NCI-H2196 treated with DMSO at 0.1 percent for 48 hours (cell line): ENCODE measurements at regions not wholly inside any gene's neighbourhood (a gene's known extent, or its start where the extent isn't known, plus 50 kb on each side); places are given as distances from the start of the nearest gene placed in this dataset.

ENCODE experiments used
- DNase-seq: peaks from one replicate; lab custom pipeline; 2025; ENCODE audit not compliant: unreplicated experiment; lab: John Stamatoyannopoulos, UW

- DNase-seq, result no peak
These were observed 381.5 kb upstream of the KLF4 start for GRCh38 chr9:107870927-107871680.

- DNase-seq, result no peak
These were observed 380.7 kb upstream of the KLF4 start for GRCh38 chr9:107870221-107870620.

- DNase-seq, result no peak
These were observed 379.5 kb upstream of the KLF4 start for GRCh38 chr9:107869111-107869510.

GRCh38 chr9:107868186-107868585 is 378.6 kb upstream of the KLF4 start:
- no peak for DNase-seq

GRCh38 chr9:107867738-107868137 is 378.2 kb upstream of the KLF4 start:
- DNase-seq, result no peak

- no peak for DNase-seq
These were observed 377.2 kb upstream of the KLF4 start for GRCh38 chr9:107866711-107867311.

- DNase-seq, result no peak
These were observed 373.8 kb upstream of the KLF4 start for GRCh38 chr9:107863396-107863795.

GRCh38 chr9:107862881-107863280 is 373.3 kb upstream of the KLF4 start:
- DNase-seq, result no peak

- DNase-seq, result no peak
These were observed 372.8 kb upstream of the KLF4 start for GRCh38 chr9:107862323-107862722.

GRCh38 chr9:107861075-107861474 is 371.5 kb upstream of the KLF4 start:
- no peak for DNase-seq

GRCh38 chr9:107858260-107858659 is 368.7 kb upstream of the KLF4 start:
- no peak for DNase-seq

GRCh38 chr9:107856633-107857032 is 367.1 kb upstream of the KLF4 start:
- DNase-seq, result no peak

- DNase-seq, result no peak
These were observed 365.6 kb upstream of the KLF4 start for GRCh38 chr9:107855164-107855563.

- no peak for DNase-seq
These were observed 363.9 kb upstream of the KLF4 start for GRCh38 chr9:107853461-107853860.

- DNase-seq, result no peak
These were observed 363.3 kb upstream of the KLF4 start for GRCh38 chr9:107852891-107853290.

- DNase-seq, result no peak
These were observed 361.1 kb upstream of the KLF4 start for GRCh38 chr9:107850653-107851052.

GRCh38 chr9:107847978-107848964 is 358.7 kb upstream of the KLF4 start:
- no peak for DNase-seq

GRCh38 chr9:107842530-107842929 is 353.0 kb upstream of the KLF4 start:
- no peak for DNase-seq

- DNase-seq, result no peak
These were observed 351.5 kb upstream of the KLF4 start for GRCh38 chr9:107841076-107841475.

GRCh38 chr9:107839371-107839770 is 349.8 kb upstream of the KLF4 start:
- no peak for DNase-seq

- no peak for DNase-seq
These were observed 349.2 kb upstream of the KLF4 start for GRCh38 chr9:107838766-107839165.

- DNase-seq, result no peak
These were observed 346.7 kb upstream of the KLF4 start for GRCh38 chr9:107836300-107836699.
